ENCODE measurements at regions not wholly inside any gene's neighbourhood (a gene's known extent, or its start where the extent isn't known, plus 50 kb on each side); places are given as distances from the start of the nearest gene placed in this dataset.

- Histone ChIP-seq H3K4me1 (no peaks in the 10 kb centered on the region), H3K4me3 (no peak overlapping the region), H3K36me3 (no peaks in the 10 kb centered on the region), H3K27ac (replicated peaks in 1 of 4) (no peak overlapping the region), H3K9me3 (peaks cover 0 to 10% (median 3%) of the 10 kb centered on the region in 4 donors), H3K27me3 (no peaks in the 10 kb centered on the region)
- intact Hi-C loops (cut with DNase I) = no loop called here
- no peak for DNase-seq (ENCODE audit: extremely low spot score)
- TF ChIP-seq CTCF (IDR thresholded peaks at IDR 0.05) (no peak), POLR2A (IDR thresholded peaks at IDR 0.05; ENCODE audit: low read depth) (no peak), POLR2AphosphoS5 (IDR thresholded peaks at IDR 0.05) (no peak), EP300 (IDR thresholded peaks at IDR 0.05) (no peak)
- 67% methylated on average over 1 of the region's 1 CpG for WGBS
These were observed 57.3 kb downstream of the MED10 start for GRCh38 chr5:6321078-6321477.

- H3K4me1 ChIP-seq = no peaks in the 10 kb centered on the region
- WGBS = 84% methylated on average over 8 of the region's 8 CpGs
- DNase-seq (ENCODE audit: extremely low spot score) = no peak
- TF ChIP-seq EP300 (IDR thresholded peaks at IDR 0.05) = no peak
- TF ChIP-seq POLR2A (IDR thresholded peaks at IDR 0.05; ENCODE audit: low read depth) = no peak
- no peak for TF ChIP-seq POLR2AphosphoS5 (IDR thresholded peaks at IDR 0.05)
- no peak for TF ChIP-seq CTCF (IDR thresholded peaks at IDR 0.05)
- peaks cover 0 to 10% (median 3%) of the 10 kb centered on the region in 4 donors for H3K9me3 ChIP-seq
- intact Hi-C loops (cut with DNase I) = no loop called here
- H3K27me3 ChIP-seq = no peaks in the 10 kb centered on the region
- no peaks in the 10 kb centered on the region for H3K36me3 ChIP-seq
- no peak overlapping the region for H3K4me3 ChIP-seq
- no peak overlapping the region for H3K27ac ChIP-seq (replicated peaks in 1 of 4)
These were observed 59.2 kb downstream of the MED10 start for GRCh38 chr5:6319116-6319515.

GRCh38 chr5:6317116-6317798 lies 61.1 kb downstream of the MED10 start:
- H3K4me1 ChIP-seq = peaks cover 0 to under 1% (median 0%) of the 10 kb centered on the region in 4 donors
- WGBS = 69% methylated on average over 4 of the region's 4 CpGs
- H3K27me3 ChIP-seq = no peaks in the 10 kb centered on the region
- peak; percentile 72 for DNase-seq (ENCODE audit: extremely low spot score)
- intact Hi-C loops (cut with DNase I) = no loop called here
- H3K36me3 ChIP-seq = no peaks in the 10 kb centered on the region
- TF ChIP-seq POLR2A (IDR thresholded peaks at IDR 0.05; ENCODE audit: low read depth) (no peak), EP300 (IDR thresholded peaks at IDR 0.05) (no peak), POLR2AphosphoS5 (IDR thresholded peaks at IDR 0.05) (no peak)
- no peak overlapping the region for H3K27ac ChIP-seq (replicated peaks in 1 of 4)
- H3K9me3 ChIP-seq = peaks cover 0 to 10% (median 3%) of the 10 kb centered on the region in 4 donors
- H3K4me3 ChIP-seq = no peak overlapping the region

GRCh38 chr5:6315580-6315979 lies 62.8 kb downstream of the MED10 start:
- TF ChIP-seq EP300 (IDR thresholded peaks at IDR 0.05) (no peak), POLR2A (IDR thresholded peaks at IDR 0.05; ENCODE audit: low read depth) (no peak), POLR2AphosphoS5 (IDR thresholded peaks at IDR 0.05) (no peak), CTCF (IDR thresholded peaks at IDR 0.05) (no peak)
- Histone ChIP-seq H3K27ac (replicated peaks in 1 of 4) (no peak overlapping the region), H3K36me3 (no peaks in the 10 kb centered on the region), H3K27me3 (no peaks in the 10 kb centered on the region), H3K4me1 (peaks cover 0 to 7% (median 6%) of the 10 kb centered on the region in 4 donors), H3K4me3 (no peak overlapping the region), H3K9me3 (peaks cover 0 to 3% (median under 1%) of the 10 kb centered on the region in 4 donors)
- WGBS = 63% methylated on average over 7 of the region's 7 CpGs
- intact Hi-C loops (cut with DNase I) = no loop called here
- peak; percentile 50 for DNase-seq (ENCODE audit: extremely low spot score)

GRCh38 chr5:6311568-6312501 lies 66.5 kb downstream of the MED10 start:
- no peaks in the 10 kb centered on the region for H3K27me3 ChIP-seq
- 67% methylated on average over 11 of the region's 11 CpGs for WGBS
- H3K36me3 ChIP-seq = no peaks in the 10 kb centered on the region
- intact Hi-C loops (cut with DNase I) = no loop called here
- no peak overlapping the region for H3K4me3 ChIP-seq
- no peak overlapping the region for H3K27ac ChIP-seq (replicated peaks in 1 of 4)
- H3K4me1 ChIP-seq = peaks cover 0 to 7% (median 6%) of the 10 kb centered on the region in 4 donors
- peak; percentile 78 for DNase-seq (ENCODE audit: extremely low spot score)
- no peak for TF ChIP-seq POLR2AphosphoS5 (IDR thresholded peaks at IDR 0.05)
- TF ChIP-seq EP300 (IDR thresholded peaks at IDR 0.05) = no peak
- TF ChIP-seq POLR2A (IDR thresholded peaks at IDR 0.05; ENCODE audit: low read depth) = no peak
- TF ChIP-seq CTCF (IDR thresholded peaks at IDR 0.05) = no peak
- no peaks in the 10 kb centered on the region for H3K9me3 ChIP-seq
